ENCODE measurements at regions not wholly inside any gene's neighbourhood (a gene's known extent, or its start where the extent isn't known, plus 50 kb on each side); places are given as distances from the start of the nearest gene placed in this dataset.
"Not testable (repeated sequence)": the region's sequence is repeated elsewhere in the genome, so short reads cannot be mapped to it uniquely, and the experiment has no call there.

- DNase-seq (ENCODE audit: low spot score) = no peak
Observed at GRCh38 chr16:26791169-26791568, 275.6 kb upstream of the C16orf82 start.

- DNase-seq (ENCODE audit: low spot score) = no peak
Observed at GRCh38 chr16:26795184-26795583, 271.5 kb upstream of the C16orf82 start.

- no peak for DNase-seq (ENCODE audit: low spot score)
Observed at GRCh38 chr16:26801628-26802027, 265.1 kb upstream of the C16orf82 start.

- DNase-seq (ENCODE audit: low spot score) = no peak
Observed at GRCh38 chr16:26802440-26802839, 264.3 kb upstream of the C16orf82 start.

- DNase-seq (ENCODE audit: low spot score) = no peak
Observed at GRCh38 chr16:26802965-26803364, 263.8 kb upstream of the C16orf82 start.

GRCh38 chr16:26806657-26807056 lies 260.1 kb upstream of the C16orf82 start:
- no peak for DNase-seq (ENCODE audit: low spot score)

GRCh38 chr16:26809461-26809860 lies 257.3 kb upstream of the C16orf82 start:
- no peak for DNase-seq (ENCODE audit: low spot score)

- DNase-seq (ENCODE audit: low spot score) = no peak
Observed at GRCh38 chr16:26816266-26816665, 250.5 kb upstream of the C16orf82 start.

- no peak for DNase-seq (ENCODE audit: low spot score)
Observed at GRCh38 chr16:26816885-26817571, 249.7 kb upstream of the C16orf82 start.

- DNase-seq (ENCODE audit: low spot score) = no peak
Observed at GRCh38 chr16:26818393-26818792, 248.3 kb upstream of the C16orf82 start.

- DNase-seq (ENCODE audit: low spot score) = no peak
Observed at GRCh38 chr16:26824469-26824868, 242.3 kb upstream of the C16orf82 start.

GRCh38 chr16:26826500-26826899 lies 240.2 kb upstream of the C16orf82 start:
- no peak for DNase-seq (ENCODE audit: low spot score)

- no peak for DNase-seq (ENCODE audit: low spot score)
Observed at GRCh38 chr16:26827386-26827785, 239.3 kb upstream of the C16orf82 start.

- no peak for DNase-seq (ENCODE audit: low spot score)
Observed at GRCh38 chr16:26830428-26831127, 236.1 kb upstream of the C16orf82 start.

GRCh38 chr16:26836114-26836513 lies 230.6 kb upstream of the C16orf82 start:
- not testable (repeated sequence) for DNase-seq (ENCODE audit: low spot score)

- DNase-seq (ENCODE audit: low spot score) = no peak
Observed at GRCh38 chr16:26838931-26839330, 227.8 kb upstream of the C16orf82 start.

GRCh38 chr16:26840691-26841090 lies 226.0 kb upstream of the C16orf82 start:
- DNase-seq (ENCODE audit: low spot score) = no peak

GRCh38 chr16:26856271-26856670 lies 210.5 kb upstream of the C16orf82 start:
- DNase-seq (ENCODE audit: low spot score) = no peak

- no peak for DNase-seq (ENCODE audit: low spot score)
Observed at GRCh38 chr16:26856791-26857190, 209.9 kb upstream of the C16orf82 start.

GRCh38 chr16:26857371-26857770 lies 209.4 kb upstream of the C16orf82 start:
- no peak for DNase-seq (ENCODE audit: low spot score)

GRCh38 chr16:26860506-26860905 lies 206.2 kb upstream of the C16orf82 start:
- DNase-seq (ENCODE audit: low spot score) = no peak

- no peak for DNase-seq (ENCODE audit: low spot score)
Observed at GRCh38 chr16:26863931-26864330, 202.8 kb upstream of the C16orf82 start.

- not testable (repeated sequence) for DNase-seq (ENCODE audit: low spot score)
Observed at GRCh38 chr16:26874318-26874717, 192.4 kb upstream of the C16orf82 start.

Measured in SK-N-DZ (cell line).